Endothelial cell of umbilical vein (primary cell): ENCODE measurements at regions not wholly inside any gene's neighbourhood (a gene's known extent, or its start where the extent isn't known, plus 50 kb on each side); places are given as distances from the start of the nearest gene placed in this dataset.

Experiments
- BruUV-seq: library from RNA; stranded (reverse); fragments of 400-500 nt; replicated peaks from 2 replicates; lab custom pipeline; 2021; lab: Mats Ljungman, UMichigan
- CTCF ChIA-PET: fragments of 300-600, 350-600 bp; sonication (Branson Sonifier 250); formaldehyde crosslinking; loops from one replicate; lab custom pipeline; 2021; ENCODE audit warnings: antibody characterized with exemption, inconsistent platforms; lab: Charles Lee
- POLR2A ChIA-PET: fragments of 300-600, 350-600 bp; sonication (Branson Sonifier 250); formaldehyde crosslinking; loops from one replicate; lab custom pipeline; 2021; ENCODE audit warnings: antibody characterized with exemption, inconsistent platforms; lab: Charles Lee
- DNase-seq: peaks from one replicate; pipeline ENCODE4 v3.0.0-alpha.2; 2011; ENCODE audit warnings: low read depth, low spot score
- FAIRE-seq: peaks from 2 replicates; lab custom pipeline; 2011; peaks lifted over from hg19 to GRCh38; lab: Jason Lieb, UNC
- H2AFZ ChIP-seq: 2 replicates; pipeline ENCODE4 v1.6.0; 2012; ENCODE audit warnings: low read depth, low read length, control low read depth, inconsistent platforms
- H3K27ac ChIP-seq: 2 replicates; pipeline ENCODE4 v1.5.1; 2011; ENCODE audit warnings: low read depth, mild to moderate bottlenecking, control low read depth, low read length, moderate library complexity; ENCODE audit not compliant: insufficient read depth
- H3K27me3 ChIP-seq, 2 experiments: 2 replicates each; pipeline versions ENCODE4 v1.6.0 to v1.6.1; 2011; ENCODE audit warnings: low read length in 2 of 2, mixed read lengths in 1 of 2; ENCODE audit not compliant: control insufficient read depth in 2 of 2, insufficient read depth in 2 of 2
- H3K36me3 ChIP-seq, 2 experiments: 2 replicates in 1 of 2; 3 replicates in 1 of 2; pipeline ENCODE4 v1.5.1; 2011; ENCODE audit warnings: low read length in 2 of 2, mild to moderate bottlenecking in 1 of 2, moderate library complexity in 1 of 2; ENCODE audit not compliant: control insufficient read depth in 2 of 2, insufficient read depth in 2 of 2; ENCODE audit errors: extremely low read depth in 1 of 2
- H3K4me1 ChIP-seq: 3 replicates; pipeline ENCODE4 v1.5.1; 2011; ENCODE audit warnings: mild to moderate bottlenecking, low read length; ENCODE audit not compliant: control insufficient read depth, insufficient read depth; ENCODE audit errors: extremely low read depth
- H3K4me2 ChIP-seq: 2 replicates; pipeline ENCODE4 v1.6.1; 2011; ENCODE audit warnings: low read length, control low read depth, mixed read lengths; ENCODE audit not compliant: insufficient read depth
- H3K4me3 ChIP-seq, 3 experiments: fragments of 200-600 bp in 1 of 3; sonication (generic), shearing (Covaris generic) in 1 of 3; replicated peaks in 1 of 3; 2 replicates each; pipeline ENCODE4 v1.5.1; 2011 to 2016; ENCODE audit warnings: control low read depth in 3 of 3, low read length in 3 of 3, mild to moderate bottlenecking in 2 of 3, inconsistent platforms in 1 of 3, low read depth in 1 of 3, moderate library complexity in 1 of 3; ENCODE audit not compliant: insufficient read depth in 1 of 3
- H3K79me2 ChIP-seq: 2 replicates; pipeline ENCODE4 v1.6.0; 2012; ENCODE audit warnings: low read length, inconsistent platforms; ENCODE audit not compliant: control insufficient read depth, insufficient read depth
- H3K9ac ChIP-seq: replicated peaks from 2 replicates; pipeline ENCODE3; 2011; ENCODE audit warnings: low read length, control low read depth; ENCODE audit not compliant: insufficient read depth; ENCODE audit errors: extremely low read depth
- H3K9me1 ChIP-seq: replicated peaks from 3 replicates; pipeline ENCODE4 v1.6.0; 2011; ENCODE audit warnings: mild to moderate bottlenecking, low read length; ENCODE audit not compliant: control insufficient read depth, insufficient read depth; ENCODE audit errors: extremely low read depth
- H3K9me3 ChIP-seq: replicated peaks from 2 replicates; pipeline ENCODE4 v1.5.1; 2012; ENCODE audit warnings: low read length, inconsistent platforms; ENCODE audit not compliant: control insufficient read depth, insufficient read depth
- H4K20me1 ChIP-seq: replicated peaks from 2 replicates; pipeline ENCODE3; 2011; ENCODE audit warnings: mild to moderate bottlenecking, low read length; ENCODE audit not compliant: control insufficient read depth, insufficient read depth; ENCODE audit errors: extremely low read depth
- CTCF ChIP-seq, 2 donors: IDR thresholded peaks; 1 replicate in 1 of 2; 2 replicates in 1 of 2; pipeline ENCODE4 v1.5.1; 2011; ENCODE audit warnings: low read length in 2 of 2, mild to moderate bottlenecking in 2 of 2, moderate library complexity in 2 of 2, control low read depth in 1 of 2, inconsistent platforms in 1 of 2, low read depth in 1 of 2; ENCODE audit not compliant: insufficient read depth in 1 of 2; ENCODE audit errors: extremely low read depth in 1 of 2
- EZH2 ChIP-seq: IDR thresholded peaks from 2 replicates; pipeline ENCODE4 v1.6.1; 2012; ENCODE audit warnings: borderline replicate concordance, low read depth, mild to moderate bottlenecking, moderate library complexity, low read length, inconsistent platforms; ENCODE audit not compliant: severe bottlenecking
- FOS ChIP-seq: IDR thresholded peaks from 2 replicates; pipeline ENCODE4 v1.6.1; 2011; ENCODE audit warnings: mild to moderate bottlenecking, low read length, moderate library complexity, borderline replicate concordance; ENCODE audit not compliant: insufficient read depth
- GATA2 ChIP-seq: IDR thresholded peaks from 2 replicates; pipeline ENCODE4 v1.7.0; 2011; ENCODE audit warnings: low read depth, mild to moderate bottlenecking, moderate library complexity, mixed read lengths, low read length; ENCODE audit not compliant: insufficient read length, insufficient read depth
- JUN ChIP-seq: IDR thresholded peaks from 2 replicates; pipeline ENCODE4 v1.6.1; 2011; ENCODE audit warnings: borderline replicate concordance, low read depth; ENCODE audit not compliant: insufficient read length, insufficient read depth
- MYC ChIP-seq: IDR thresholded peaks from one replicate; pipeline ENCODE4 v1.6.1; 2011; ENCODE audit warnings: mild to moderate bottlenecking, low read depth, low read length
- POLR2A ChIP-seq: IDR thresholded peaks from 2 replicates; pipeline ENCODE4 v1.6.1; 2012; ENCODE audit warnings: low read depth, mild to moderate bottlenecking, control low read depth, low read length
- POLR2AphosphoS5 ChIP-seq: IDR thresholded peaks from 2 replicates; pipeline ENCODE4 v1.6.1; 2012; ENCODE audit warnings: low read depth, mild to moderate bottlenecking, control low read depth, low read length, moderate library complexity; ENCODE audit not compliant: insufficient read depth
- dilution Hi-C: fragments of 300-500 bp; cut with MboI; formaldehyde crosslinking; loops from one replicate; pipeline ENCODE4 v1.15.0; 2019; ENCODE audit warnings: low sequenced_read_pairs; ENCODE audit not compliant: extremely low pct_ligation_motif_present
- intact Hi-C: fragments of 100-400 bp; cut with micrococcal nuclease; formaldehyde crosslinking; loops from one replicate; pipeline ENCODE4 v1.10.0; 2022
- TF ChIP-seq, protein P1 (sequence below): IDR thresholded peaks from 2 replicates; pipeline ENCODE4 v1.6.1; 2011; ENCODE audit not compliant: insufficient read depth, insufficient read length

DNA sequence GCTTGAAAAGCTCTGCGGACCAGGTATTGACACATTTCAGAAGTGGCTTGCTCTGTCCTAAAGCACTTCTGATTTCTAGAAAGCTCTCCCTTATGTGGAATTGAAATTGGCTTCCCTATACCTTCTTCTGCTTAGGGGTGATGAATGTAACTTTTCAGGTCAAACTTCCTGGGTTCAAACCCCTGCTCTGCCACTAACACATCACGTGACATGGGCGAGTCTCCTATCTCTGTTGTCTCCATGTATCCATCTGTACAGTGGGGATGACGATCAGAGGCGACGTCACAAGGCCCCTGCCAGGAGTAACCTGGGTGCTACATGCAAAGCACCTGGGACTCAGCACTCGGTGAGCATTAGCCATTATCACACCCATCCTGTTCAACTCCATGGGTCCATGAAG lies 73.7 kb upstream of the PIWIL1 start:
- no peak overlapping the region for H3K4me3 ChIP-seq
- H2AFZ ChIP-seq, result no peak overlapping the region
- H3K27me3 ChIP-seq, result no peaks in the 10 kb centered on the region
- dilution Hi-C loops, result no loop called here
- H3K9ac ChIP-seq, result no peak overlapping the region
- H3K79me2 ChIP-seq, result no peaks in the 10 kb centered on the region
- H3K36me3 ChIP-seq, result no peaks in the 10 kb centered on the region
- no peak for TF ChIP-seq FOS
- TF ChIP-seq GATA2, result no peak
- no peak for TF ChIP-seq MYC
- H3K9me1 ChIP-seq, result no peaks in the 10 kb centered on the region
- no peaks in the 10 kb centered on the region for H3K4me1 ChIP-seq
- ChIA-PET POLR2A (no interaction called here), CTCF (no interaction called here)
- H3K4me2 ChIP-seq, result no peak overlapping the region
- H3K9me3 ChIP-seq, result peaks cover 8% of the 10 kb centered on the region
- no TSS peak for BruUV-seq
- no peak for FAIRE-seq
- no peaks in the 10 kb centered on the region for H4K20me1 ChIP-seq
- H3K27ac ChIP-seq, result no peak overlapping the region
- DNase-seq, result no peak
- intact Hi-C loops, result no loop called here

DNA sequence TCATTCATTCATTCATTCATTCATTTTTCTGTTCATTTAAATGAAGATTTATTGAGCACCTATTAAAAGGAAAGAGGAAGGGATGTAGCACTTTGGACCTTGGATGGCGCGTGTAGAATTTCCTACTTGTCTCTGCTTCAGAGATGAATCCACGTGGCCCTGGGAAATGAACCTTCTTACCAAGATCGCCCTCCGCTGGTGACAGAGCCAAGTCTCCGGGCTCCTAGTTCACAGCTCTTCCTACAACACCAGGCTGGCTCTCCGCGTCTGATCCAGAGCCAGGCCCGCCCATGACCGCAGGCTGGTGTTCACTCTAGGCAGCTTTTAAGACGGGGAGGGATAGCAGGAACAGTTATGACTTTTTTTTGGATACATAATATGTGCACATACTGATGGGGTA lies 70.9 kb upstream of the PIWIL1 start:
- Histone ChIP-seq H4K20me1 (no peaks in the 10 kb centered on the region), H2AFZ (no peak overlapping the region), H3K27me3 (no peaks in the 10 kb centered on the region), H3K4me3 (no peak overlapping the region), H3K79me2 (no peaks in the 10 kb centered on the region), H3K4me2 (no peak overlapping the region), H3K9ac (no peak overlapping the region), H3K36me3 (no peaks in the 10 kb centered on the region), H3K9me1 (no peaks in the 10 kb centered on the region), H3K4me1 (no peaks in the 10 kb centered on the region), H3K27ac (no peak overlapping the region), H3K9me3 (peaks cover 10% of the 10 kb centered on the region)
- FAIRE-seq, result no peak
- TF ChIP-seq MYC (no peak), GATA2 (no peak), CTCF (IDR thresholded peaks at IDR 0.05; ENCODE audit: extremely low read depth in 1 of 2, insufficient read depth in 1 of 2, low read depth in 1 of 2, low read length in 2 of 2) (no peak), EZH2 (no peak), POLR2AphosphoS5 (no peak), FOS (no peak), JUN (no peak), POLR2A (no peak)
- TF ChIP-seq, protein P1, sequence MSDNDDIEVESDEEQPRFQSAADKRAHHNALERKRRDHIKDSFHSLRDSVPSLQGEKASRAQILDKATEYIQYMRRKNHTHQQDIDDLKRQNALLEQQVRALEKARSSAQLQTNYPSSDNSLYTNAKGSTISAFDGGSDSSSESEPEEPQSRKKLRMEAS, result no peak
- intact Hi-C loops, result no loop called here
- DNase-seq, result no peak
- ChIA-PET CTCF (interaction anchor here (0.6 kb wide), 1 partner anchor 1514 kb away, joined by 3 read pairs; no protein-coding TSS in a partner anchor), POLR2A (no interaction called here)
- dilution Hi-C loops, result no loop called here
- no TSS peak for BruUV-seq
